ENCODE measurements at regions not wholly inside any gene's neighbourhood (a gene's known extent, or its start where the extent isn't known, plus 50 kb on each side); places are given as distances from the start of the nearest gene placed in this dataset.

- DNase-seq = no peak
Measured at GRCh38 chr7:46850563-46851330, 731.2 kb downstream of the TNS3 start.

- DNase-seq = no peak
Measured at GRCh38 chr7:46848944-46849343, 733.0 kb downstream of the TNS3 start.

GRCh38 chr7:46848311-46848710 lies 733.6 kb downstream of the TNS3 start:
- no peak for DNase-seq

GRCh38 chr7:46847126-46847525 lies 734.8 kb downstream of the TNS3 start:
- no peak for DNase-seq

GRCh38 chr7:46844486-46844885 lies 737.4 kb downstream of the TNS3 start:
- DNase-seq = no peak

- no peak for DNase-seq
Measured at GRCh38 chr7:46841248-46841647, 740.7 kb downstream of the TNS3 start.

GRCh38 chr7:46839651-46840050 lies 742.3 kb downstream of the TNS3 start:
- DNase-seq = no peak

- no peak for DNase-seq
Measured at GRCh38 chr7:46838463-46838862, 743.4 kb downstream of the TNS3 start.

- no peak for DNase-seq
Measured at GRCh38 chr7:46835556-46835955, 746.4 kb downstream of the TNS3 start.

GRCh38 chr7:46834921-46835320 lies 747.0 kb downstream of the TNS3 start:
- no peak for DNase-seq

GRCh38 chr7:46833197-46833596 lies 748.7 kb downstream of the TNS3 start:
- no peak for DNase-seq

- DNase-seq = no peak
Measured at GRCh38 chr7:46832136-46832535, 749.8 kb downstream of the TNS3 start.

GRCh38 chr7:46819819-46820218 lies 762.1 kb downstream of the TNS3 start:
- no peak for DNase-seq

GRCh38 chr7:46814516-46815250 lies 767.2 kb downstream of the TNS3 start:
- DNase-seq = no peak

GRCh38 chr7:46812101-46812675 lies 769.7 kb downstream of the TNS3 start:
- DNase-seq = no peak

GRCh38 chr7:46811529-46811928 lies 770.4 kb downstream of the TNS3 start:
- DNase-seq = no peak

GRCh38 chr7:46810986-46811385 lies 770.9 kb downstream of the TNS3 start:
- DNase-seq = no peak

GRCh38 chr7:46809886-46810285 lies 772.0 kb downstream of the TNS3 start:
- DNase-seq = no peak

- no peak for DNase-seq
Measured at GRCh38 chr7:46806856-46807255, 775.1 kb downstream of the TNS3 start.

- no peak for DNase-seq
Measured at GRCh38 chr7:46802479-46802878, 779.4 kb downstream of the TNS3 start.

GRCh38 chr7:46791188-46791587 lies 790.7 kb downstream of the TNS3 start:
- DNase-seq = no peak

GRCh38 chr7:46786995-46787394 lies 794.9 kb downstream of the TNS3 start:
- no peak for DNase-seq

GRCh38 chr7:46786221-46786954 lies 795.5 kb downstream of the TNS3 start:
- DNase-seq = no peak
